ENCODE measurements at regions not wholly inside any gene's neighbourhood (a gene's known extent, or its start where the extent isn't known, plus 50 kb on each side); places are given as distances from the start of the nearest gene placed in this dataset.

- no peak for TF ChIP-seq POLR2AphosphoS5 (IDR thresholded peaks at IDR 0.05; ENCODE audit: control insufficient read depth, insufficient read depth, low read depth, low read length)
- TF ChIP-seq RFX5 (IDR thresholded peaks at IDR 0.05; ENCODE audit: low read depth, low read length): no peak
- TF ChIP-seq SPI1 (IDR thresholded peaks at IDR 0.05; ENCODE audit: borderline replicate concordance, low read depth, low read length): no peak
- no peak for TF ChIP-seq ZFPM2 (CRISPR knock-in tag; IDR thresholded peaks at IDR 0.05)
Observed at GRCh38 chr6:74410630-74411029, 714.6 kb downstream of the CD109 start.

Measured in K562 (cell line).